EL (cell line): ENCODE measurements at regions not wholly inside any gene's neighbourhood (a gene's known extent, or its start where the extent isn't known, plus 50 kb on each side); places are given as distances from the start of the nearest gene placed in this dataset.
"Not testable (repeated sequence)": the region's sequence is repeated elsewhere in the genome, so short reads cannot be mapped to it uniquely, and the experiment has no call there.

Source experiments
- DNase-seq: peaks from one replicate; pipeline ENCODE4 v3.0.0-alpha.2; 2016

DNA sequence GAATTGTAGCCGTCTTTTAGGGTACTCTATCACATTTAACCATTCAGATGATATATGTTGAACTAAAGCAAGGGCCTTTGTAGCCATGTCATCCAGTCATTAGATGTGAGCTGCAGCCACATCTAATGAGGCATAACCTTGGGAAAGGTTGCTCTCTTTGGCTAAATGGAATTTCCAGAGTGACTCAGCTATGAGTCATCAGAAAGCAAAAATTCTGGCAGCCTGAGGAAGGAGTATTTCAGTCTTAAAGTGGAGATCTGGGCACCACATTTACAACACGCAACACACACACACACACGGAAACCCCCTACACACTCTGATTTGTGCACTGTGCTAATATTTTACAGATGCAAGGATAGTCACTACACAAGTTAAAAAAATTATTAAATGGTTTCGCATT is 176.9 kb upstream of the ZWINT start:
- peak; percentile 49 for DNase-seq

DNA sequence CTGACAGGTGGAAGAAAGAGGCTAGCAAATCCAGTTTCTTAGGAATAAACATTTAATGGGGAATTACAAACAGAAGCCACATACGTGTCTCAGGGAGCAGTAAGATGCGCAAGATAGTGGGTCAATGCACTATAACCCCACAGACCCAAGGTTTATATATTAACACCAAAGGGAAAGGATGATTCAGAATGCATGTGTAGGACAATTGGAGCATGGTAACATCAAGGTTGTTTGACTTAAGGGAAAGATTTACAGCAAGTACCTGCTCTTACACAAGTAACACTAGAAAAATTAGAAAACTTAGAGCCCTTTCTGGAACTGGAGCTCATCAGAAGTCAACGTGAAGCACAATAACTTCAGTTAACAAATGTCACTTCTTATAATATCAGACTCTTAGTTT is 161.1 kb upstream of the ZWINT start:
- DNase-seq, result no peak

DNA sequence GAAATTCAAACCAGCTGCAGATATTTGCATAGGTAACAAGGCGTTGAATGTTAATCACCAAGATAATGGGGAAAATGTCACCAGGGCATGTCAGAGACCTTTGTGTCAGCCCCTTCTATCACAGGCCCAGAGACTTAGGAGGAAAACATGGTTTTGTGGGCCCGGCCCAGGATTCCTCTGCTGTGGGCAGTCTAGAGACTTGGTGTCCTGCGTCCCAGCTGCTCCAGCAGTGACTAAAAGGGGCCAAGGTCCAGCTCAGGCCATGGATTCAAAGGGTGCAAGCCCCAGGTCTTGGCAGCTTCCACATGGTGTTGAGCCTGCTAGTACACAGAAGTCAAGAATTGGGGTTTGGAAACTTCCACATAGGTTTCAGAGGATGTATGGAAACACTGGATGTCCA is 147.5 kb upstream of the ZWINT start:
- DNase-seq, result no peak

DNA sequence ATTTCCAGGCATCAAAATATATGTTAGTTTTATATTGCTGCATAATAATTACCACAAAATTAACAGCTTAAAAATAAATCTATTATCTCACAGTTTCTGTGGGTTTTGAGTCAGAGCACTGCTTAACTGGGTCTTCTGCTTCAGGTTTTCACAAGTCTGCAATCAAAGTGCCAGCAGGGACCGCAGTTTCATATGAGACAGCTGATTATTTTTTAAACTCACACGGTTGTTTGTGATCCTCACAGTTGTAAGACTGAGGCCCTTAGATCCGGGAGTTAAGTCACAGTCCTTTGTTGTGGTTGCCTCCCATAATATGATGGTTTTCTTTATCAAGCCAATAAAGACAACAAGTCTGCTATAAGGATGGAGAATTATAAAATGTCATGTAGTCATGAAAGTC is 146.0 kb upstream of the ZWINT start:
- no peak for DNase-seq

DNA sequence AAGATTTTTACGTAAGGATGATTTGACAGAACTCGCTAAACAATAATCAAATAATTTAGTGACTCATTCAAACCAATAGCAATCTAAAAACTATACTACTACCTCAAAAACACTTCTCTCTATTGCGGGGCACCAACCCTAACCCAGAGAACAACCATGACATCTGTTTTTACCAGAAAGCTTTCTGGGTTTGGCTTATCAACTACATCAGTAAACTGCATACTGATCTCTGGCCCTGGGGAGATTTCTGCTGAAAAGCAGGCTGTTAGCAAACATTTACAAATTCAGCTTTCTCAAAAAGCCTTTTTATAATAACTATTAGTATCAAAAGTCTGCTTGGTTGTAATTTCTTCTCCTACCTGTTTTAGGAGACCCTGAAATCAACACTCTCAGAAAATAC is 144.5 kb upstream of the ZWINT start:
- no peak for DNase-seq

DNA sequence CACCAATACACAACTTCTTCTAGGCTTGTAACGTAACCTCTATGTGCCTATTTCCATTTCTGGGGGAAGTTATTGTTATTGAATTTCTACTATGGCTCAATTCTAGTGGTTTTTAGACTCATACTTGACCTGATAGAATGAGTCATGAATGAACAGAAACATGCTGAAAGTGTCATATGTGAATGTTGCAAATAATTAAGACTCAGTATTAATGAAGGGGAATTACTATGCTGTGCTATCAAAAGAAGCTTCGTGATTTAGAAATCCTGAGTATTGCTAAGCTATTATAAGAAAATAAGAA is 135.1 kb upstream of the ZWINT start:
- DNase-seq, result no peak

DNA sequence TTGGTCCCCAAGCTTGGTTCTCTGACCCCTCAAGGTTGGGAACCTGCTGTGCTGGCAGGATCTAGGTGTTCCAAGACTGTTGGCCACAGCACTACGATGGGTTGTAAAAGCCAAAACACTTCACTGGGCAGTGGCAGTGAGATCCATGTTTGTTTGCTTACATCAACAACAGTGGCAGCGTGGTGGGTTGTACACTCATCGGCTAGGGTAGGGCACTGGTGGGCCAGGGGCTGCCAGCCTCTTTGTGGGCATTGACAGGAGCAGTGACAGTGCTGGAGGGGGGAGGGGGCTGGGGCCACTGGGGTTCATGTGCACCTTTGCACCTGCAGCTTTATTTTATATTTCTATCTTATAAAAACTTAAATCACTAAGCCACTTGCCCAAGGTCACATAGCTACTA is 126.7 kb upstream of the ZWINT start:
- no peak for DNase-seq

DNA sequence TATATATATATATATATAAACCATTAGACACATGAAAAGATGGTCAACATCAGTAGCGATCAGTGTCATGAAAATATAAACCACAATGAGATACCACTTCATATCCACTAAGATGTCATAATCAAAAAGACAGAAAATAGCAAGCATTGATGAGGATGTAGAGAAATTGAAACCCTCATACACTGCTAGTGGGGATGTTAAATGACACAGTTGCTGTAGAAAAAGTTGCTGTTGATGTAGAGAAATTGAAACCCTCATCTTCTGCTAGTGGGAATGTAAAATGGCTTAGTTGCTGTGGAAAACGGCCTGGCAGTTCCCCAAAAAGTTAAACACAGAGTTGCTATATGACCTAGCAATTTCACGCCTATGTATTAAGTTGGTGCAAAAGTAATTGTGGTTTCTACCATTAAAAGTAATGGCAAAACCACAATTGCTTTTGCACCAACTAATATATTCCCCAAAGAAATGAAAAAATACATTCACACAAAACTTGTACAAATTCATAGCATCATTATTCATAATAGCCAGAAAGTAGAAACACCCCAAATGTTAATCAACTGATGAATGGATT is 120.5 kb upstream of the ZWINT start:
- DNase-seq, result no peak

DNA sequence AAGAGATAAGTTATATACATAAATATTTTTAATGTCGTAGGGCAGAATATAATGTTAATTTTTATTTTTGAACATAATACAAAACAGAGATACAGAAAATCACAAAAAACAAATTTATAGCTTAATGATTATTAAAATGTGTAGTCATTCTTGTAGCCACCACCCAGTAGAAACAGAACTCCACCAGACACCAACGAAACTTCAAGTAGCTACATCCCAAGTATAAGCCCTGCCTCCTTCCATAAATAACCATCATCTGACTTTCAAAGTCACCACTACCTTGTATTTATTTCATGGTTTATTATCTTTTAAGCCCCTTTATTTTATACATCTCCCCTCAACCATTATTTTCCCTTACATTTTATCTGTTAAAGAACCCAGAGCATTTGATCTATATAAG is 111.9 kb upstream of the ZWINT start:
- DNase-seq, result no peak

DNA sequence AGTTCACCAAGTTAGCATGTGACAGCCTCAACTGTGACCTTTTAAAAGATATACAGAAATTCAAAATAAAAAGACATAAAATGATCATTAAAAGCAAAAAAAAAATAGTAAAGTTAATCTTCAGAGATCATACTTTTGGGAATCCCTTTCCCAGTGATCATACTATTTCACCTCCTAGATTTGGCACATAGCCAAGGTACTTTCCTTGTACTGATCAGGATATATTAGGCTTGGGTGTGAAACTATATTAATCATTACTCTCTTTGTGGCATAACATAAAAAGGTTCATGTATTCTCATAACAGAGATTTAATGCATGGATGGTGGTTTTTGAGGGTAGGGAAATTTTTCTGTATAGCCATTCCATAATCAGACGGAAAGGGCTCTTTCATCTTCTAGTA is 109.6 kb upstream of the ZWINT start:
- DNase-seq, result no peak

DNA sequence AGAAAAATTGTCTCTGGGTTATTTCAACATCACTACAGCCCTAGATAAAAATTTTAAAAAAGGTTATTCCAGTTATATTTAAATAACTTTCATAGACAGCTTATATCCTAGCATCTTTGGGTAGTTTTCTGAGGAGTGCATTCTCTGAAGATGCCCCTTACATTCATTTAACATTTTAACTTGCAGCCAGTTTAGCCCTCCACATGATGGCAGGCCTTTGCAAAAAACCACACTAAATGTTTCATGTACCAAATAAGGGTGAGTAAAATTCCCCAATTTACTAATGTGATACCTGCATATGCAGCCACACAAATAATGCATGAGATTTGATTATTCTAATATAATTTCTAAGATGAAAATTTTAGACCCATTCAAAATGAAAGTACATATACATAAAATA is 108.4 kb upstream of the ZWINT start:
- DNase-seq, result no peak

DNA sequence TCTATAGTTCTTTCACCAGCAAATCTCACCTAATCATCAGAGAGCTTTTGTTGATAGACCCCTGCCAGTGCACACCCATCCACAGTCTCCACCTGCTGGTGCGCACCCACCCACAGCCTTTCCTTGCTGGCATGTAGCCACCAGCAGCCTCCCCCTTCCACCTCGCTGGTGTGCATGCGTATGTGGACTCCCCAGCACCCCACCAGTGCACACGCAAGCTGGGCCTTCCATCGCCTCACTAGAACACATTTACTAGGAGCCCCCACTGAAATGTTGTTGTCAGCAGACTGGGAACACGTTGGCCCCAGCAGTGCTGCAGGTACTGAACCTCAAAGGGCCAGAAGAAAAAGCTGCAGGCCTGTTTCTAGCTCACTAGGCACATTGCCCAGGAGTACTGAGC is 104.9 kb upstream of the ZWINT start:
- DNase-seq, result no peak

DNA sequence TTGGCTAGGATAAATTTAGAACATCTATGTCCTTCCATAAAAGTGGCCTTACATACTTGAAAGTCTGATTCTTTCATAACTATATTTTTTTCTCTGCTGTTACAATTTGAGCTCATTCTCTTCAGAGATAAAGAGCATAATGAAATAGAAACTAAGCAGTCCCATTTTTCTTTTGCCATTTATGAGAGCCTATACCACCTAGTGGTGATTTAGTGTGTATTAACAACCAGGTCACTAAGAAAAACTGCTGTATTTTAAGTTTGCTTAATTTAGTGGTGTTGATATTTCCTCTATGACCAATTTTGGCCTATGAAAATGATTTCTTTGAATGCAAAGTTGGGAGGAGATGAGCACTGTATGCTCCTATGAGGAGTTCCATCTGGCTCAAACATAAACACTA is 88.7 kb upstream of the ZWINT start:
- DNase-seq, result no peak

DNA sequence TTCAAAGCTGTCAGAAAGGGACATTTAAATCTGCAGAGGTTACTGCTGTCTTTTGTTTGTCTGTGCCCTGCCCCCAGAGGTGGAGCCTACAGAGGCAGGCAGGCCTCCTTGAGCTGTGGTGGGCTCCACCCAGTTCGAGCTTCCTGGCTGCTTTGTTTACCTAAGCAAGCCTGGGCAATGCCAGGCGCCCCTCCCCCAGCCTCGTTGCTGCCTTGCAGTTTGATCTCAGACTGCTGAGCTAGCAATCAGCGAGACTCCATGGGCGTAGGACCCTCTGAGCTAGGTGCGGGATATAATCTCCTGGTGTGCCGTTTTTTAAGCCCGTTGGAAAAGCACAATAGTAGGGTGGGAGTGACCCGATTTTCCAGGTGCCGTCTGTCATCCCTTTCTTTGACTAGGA is 86.6 kb upstream of the ZWINT start:
- DNase-seq, result not testable (repeated sequence)

DNA sequence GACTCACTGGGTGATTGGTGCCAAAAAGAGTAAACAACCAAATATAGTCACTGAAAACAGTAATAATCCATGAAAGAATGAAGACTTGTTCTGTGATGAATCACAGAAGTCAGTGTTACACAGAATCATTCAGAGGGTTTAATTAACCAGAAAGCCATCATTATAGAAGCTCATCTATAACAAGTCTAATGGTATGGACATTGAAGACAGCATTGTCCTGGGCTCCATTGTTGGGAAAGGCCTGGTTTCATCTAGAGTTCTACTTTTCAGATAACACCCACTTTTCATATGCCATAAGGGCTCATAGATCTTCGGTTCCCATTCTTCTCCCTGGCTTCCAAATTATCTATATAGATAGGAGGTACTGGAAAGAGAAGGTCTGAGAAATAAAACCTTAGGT is 80.3 kb upstream of the ZWINT start:
- not testable (repeated sequence) for DNase-seq
